Activated CD4-positive, alpha-beta memory T cell treated with anti-CD3 and anti-CD28 coated beads for 36 hours (primary cell): ENCODE measurements at regions not wholly inside any gene's neighbourhood (a gene's known extent, or its start where the extent isn't known, plus 50 kb on each side); places are given as distances from the start of the nearest gene placed in this dataset.

Source experiments
- CTCF ChIA-PET: fragments of 350-600 bp; sonication (Branson Sonifier 250); formaldehyde crosslinking; loops from one replicate; lab custom pipeline; 2021; ENCODE audit warnings: antibody characterized with exemption, inconsistent platforms; lab: Charles Lee
- POLR2A ChIA-PET: fragments of 350-600 bp; sonication (Branson Sonifier 250); formaldehyde crosslinking; loops from one replicate; lab custom pipeline; 2021; ENCODE audit warnings: antibody characterized with exemption; lab: Charles Lee
- DNase-seq: peaks from one replicate; pipeline ENCODE4 v3.0.0-alpha.2; 2020
- H3K27ac Mint-ChIP-seq: one replicate; pipeline ENCODE4 v1.8.0; 2021; ENCODE audit warnings: mixed read lengths
- H3K27me3 Mint-ChIP-seq: one replicate; pipeline ENCODE4 v1.8.0; 2021; ENCODE audit warnings: mixed read lengths
- H3K36me3 Mint-ChIP-seq: one replicate; pipeline ENCODE4 v1.8.0; 2021; ENCODE audit warnings: mixed read lengths
- H3K4me1 Mint-ChIP-seq: one replicate; pipeline ENCODE4 v1.8.0; 2021; ENCODE audit warnings: low read depth, mixed read lengths
- H3K4me3 Mint-ChIP-seq: one replicate; pipeline ENCODE4 v1.8.0; 2021; ENCODE audit warnings: mild to moderate bottlenecking, mixed read lengths
- H3K9me3 Mint-ChIP-seq: one replicate; pipeline ENCODE4 v1.8.0; 2021; ENCODE audit warnings: mixed read lengths
- intact Hi-C: fragments of 100-400 bp; cut with micrococcal nuclease; formaldehyde crosslinking; loops from one replicate; pipeline ENCODE4 v1.15.1; 2023

DNA sequence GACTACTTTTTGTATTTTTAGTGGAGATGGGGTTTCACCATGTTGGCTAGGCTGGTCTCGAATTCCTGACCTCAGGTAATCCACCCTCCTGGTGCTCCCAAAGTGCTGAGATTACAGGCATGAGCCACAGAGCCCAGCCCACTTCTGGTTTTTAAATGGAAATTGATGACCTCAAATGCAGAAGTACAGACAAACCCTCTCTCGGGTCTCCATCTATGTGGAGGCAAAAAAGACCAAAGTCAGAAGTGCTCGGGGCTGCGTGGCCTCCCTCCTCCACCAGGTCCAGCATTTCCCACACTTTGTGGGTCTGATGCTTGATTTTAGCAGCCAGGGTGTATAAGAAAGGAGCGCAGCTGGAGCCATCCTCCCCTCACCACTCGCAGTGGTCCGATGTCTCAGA, 187.3 kb upstream of the AUTS2 start:
- ChIA-PET POLR2A (no interaction called here), CTCF (no interaction called here)
- peaks cover 14% of the 10 kb centered on the region for H3K9me3 Mint-ChIP-seq
- no peaks in the 10 kb centered on the region for H3K36me3 Mint-ChIP-seq
- H3K4me1 Mint-ChIP-seq: peaks cover 2% of the 10 kb centered on the region
- no peaks in the 10 kb centered on the region for H3K27me3 Mint-ChIP-seq
- intact Hi-C loops: no loop called here
- no peak for DNase-seq
- no peak overlapping the region for H3K4me3 Mint-ChIP-seq
- H3K27ac Mint-ChIP-seq: no peak overlapping the region

DNA sequence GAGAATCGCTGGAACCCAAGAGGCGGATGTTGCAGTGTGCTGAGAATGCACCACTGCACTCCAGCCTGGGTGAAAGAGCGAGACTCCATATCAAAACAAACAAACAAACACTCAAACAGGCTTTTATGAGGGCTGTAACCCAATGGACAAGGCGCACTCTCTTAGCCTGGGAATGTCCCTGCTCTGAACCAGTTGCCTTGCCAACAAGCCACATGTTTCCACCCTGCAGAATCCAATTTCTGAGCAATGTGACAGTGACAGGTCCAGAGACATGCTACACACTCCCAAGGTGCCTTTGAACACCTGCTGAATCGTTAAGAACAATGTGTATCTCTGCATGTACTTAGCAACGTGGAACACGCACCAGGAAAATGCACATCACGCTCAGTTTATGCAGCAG, 186.8 kb upstream of the AUTS2 start:
- intact Hi-C loops: no loop called here
- Mint-ChIP-seq H3K4me1 (peaks cover 2% of the 10 kb centered on the region), H3K4me3 (no peak overlapping the region), H3K27me3 (no peaks in the 10 kb centered on the region), H3K27ac (no peak overlapping the region), H3K9me3 (peaks cover 14% of the 10 kb centered on the region), H3K36me3 (no peaks in the 10 kb centered on the region)
- CTCF ChIA-PET: no interaction called here
- no peak for DNase-seq
- POLR2A ChIA-PET: no interaction called here

DNA sequence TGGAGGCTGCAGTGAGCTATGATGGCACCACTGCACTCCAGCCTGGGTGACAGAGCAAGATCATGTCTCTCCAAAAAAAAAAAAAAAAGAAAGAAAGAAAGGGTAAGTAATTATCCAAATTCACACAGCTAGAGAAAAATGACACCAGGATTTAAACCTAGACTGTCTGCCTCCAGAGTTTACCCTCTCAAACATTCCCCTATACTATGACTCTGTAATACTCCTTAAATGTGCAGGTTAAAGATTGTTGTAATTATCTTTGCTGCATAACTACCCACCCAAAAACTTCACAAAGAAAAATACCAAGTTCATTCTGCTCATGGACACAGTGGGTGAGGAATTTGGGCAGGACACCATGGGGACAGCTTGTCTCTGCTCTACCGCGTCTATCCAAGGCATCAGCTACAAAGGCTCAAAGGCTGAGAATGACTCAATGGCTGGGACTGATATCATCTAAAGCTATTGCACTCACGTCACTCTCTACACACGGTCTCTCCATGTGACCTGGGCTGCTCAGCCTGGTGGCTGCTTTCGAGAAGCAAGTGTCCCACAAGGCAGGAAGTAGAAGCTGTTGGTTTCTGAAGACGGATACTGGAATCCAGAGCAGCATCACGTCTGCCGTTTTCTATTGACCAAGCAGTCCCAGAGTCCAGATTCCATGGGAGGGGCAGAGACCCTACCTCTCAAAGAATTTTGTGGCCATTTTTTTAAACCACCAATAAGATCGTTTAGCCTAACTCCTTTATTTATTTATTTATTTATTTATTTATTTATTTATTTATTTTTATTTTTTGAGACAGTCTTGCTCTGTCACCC, 185.7 kb upstream of the AUTS2 start:
- POLR2A ChIA-PET: no interaction called here
- Mint-ChIP-seq H3K27ac (no peak overlapping the region), H3K9me3 (peaks cover 20% of the 10 kb centered on the region), H3K27me3 (no peaks in the 10 kb centered on the region), H3K4me1 (peaks cover 2% of the 10 kb centered on the region), H3K36me3 (no peaks in the 10 kb centered on the region), H3K4me3 (no peak overlapping the region)
- CTCF ChIA-PET: no interaction called here
- intact Hi-C loops: no loop called here
- DNase-seq: peak; percentile 22

DNA sequence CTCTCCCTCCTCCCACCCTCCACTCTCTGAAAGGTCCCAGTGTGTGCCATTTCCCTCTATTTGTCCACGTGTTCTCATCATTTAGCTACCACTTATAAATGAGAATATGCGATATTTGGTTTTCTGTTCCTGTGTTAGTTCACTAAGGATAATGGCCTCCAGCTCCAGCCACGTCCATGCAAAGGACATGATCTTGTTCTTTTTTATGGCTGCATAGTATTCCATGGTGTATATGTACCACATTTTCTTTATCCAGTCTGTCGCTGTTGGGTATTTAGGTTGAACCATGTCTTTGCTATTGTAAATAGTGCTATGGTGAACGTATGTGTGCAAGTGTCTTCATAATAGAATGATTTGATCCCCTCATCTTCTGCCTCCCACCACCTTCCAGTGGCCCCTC, 183.7 kb upstream of the AUTS2 start:
- peaks cover 30% of the 10 kb centered on the region for H3K9me3 Mint-ChIP-seq
- no peak overlapping the region for H3K27ac Mint-ChIP-seq
- H3K4me1 Mint-ChIP-seq: peaks cover 2% of the 10 kb centered on the region
- CTCF ChIA-PET: no interaction called here
- no peak for DNase-seq
- H3K4me3 Mint-ChIP-seq: no peak overlapping the region
- H3K36me3 Mint-ChIP-seq: no peaks in the 10 kb centered on the region
- POLR2A ChIA-PET: no interaction called here
- intact Hi-C loops: no loop called here
- H3K27me3 Mint-ChIP-seq: no peaks in the 10 kb centered on the region

DNA sequence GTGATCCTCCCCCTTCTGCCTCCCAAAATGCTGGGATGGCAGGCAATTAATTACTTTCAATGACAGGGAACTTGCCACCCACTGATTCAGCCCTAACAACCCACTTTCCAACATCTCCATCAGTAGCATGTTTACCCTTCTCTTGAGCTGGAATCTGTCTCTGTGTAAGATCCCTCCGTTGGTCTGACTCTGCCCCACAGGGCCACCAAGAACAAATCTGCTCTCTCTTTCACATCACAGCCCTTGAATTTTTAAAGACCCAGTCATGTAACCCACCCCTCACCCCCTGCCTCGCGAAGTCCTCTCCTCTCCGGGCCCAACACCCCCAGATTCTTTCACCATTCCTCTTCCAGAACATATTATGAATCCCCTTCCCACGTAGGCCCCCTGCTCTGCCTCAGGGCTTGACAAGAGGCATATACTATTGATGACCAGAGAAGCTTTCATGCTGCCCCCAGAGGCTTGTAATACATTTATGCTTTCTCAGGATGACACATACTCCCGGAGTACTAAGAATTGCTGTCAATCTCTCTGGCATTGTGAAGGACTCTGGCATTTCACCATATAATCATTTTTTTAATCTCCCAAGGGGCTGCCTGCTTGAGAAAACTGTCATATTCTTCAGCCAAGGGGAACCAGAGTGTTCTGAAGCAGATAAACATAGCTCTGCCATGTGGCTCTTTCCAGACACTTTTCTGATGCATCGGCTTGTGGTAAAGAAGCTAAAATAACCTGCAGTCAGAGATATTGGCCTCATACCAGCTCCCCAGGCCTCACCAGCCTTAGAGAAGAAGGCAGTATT, 179.2 kb upstream of the AUTS2 start:
- intact Hi-C loops: no loop called here
- Mint-ChIP-seq H3K27ac (no peak overlapping the region), H3K4me1 (no peaks in the 10 kb centered on the region), H3K4me3 (no peak overlapping the region), H3K27me3 (no peaks in the 10 kb centered on the region), H3K36me3 (no peaks in the 10 kb centered on the region), H3K9me3 (peaks cover 27% of the 10 kb centered on the region)
- ChIA-PET CTCF (no interaction called here), POLR2A (no interaction called here)
- no peak for DNase-seq

DNA sequence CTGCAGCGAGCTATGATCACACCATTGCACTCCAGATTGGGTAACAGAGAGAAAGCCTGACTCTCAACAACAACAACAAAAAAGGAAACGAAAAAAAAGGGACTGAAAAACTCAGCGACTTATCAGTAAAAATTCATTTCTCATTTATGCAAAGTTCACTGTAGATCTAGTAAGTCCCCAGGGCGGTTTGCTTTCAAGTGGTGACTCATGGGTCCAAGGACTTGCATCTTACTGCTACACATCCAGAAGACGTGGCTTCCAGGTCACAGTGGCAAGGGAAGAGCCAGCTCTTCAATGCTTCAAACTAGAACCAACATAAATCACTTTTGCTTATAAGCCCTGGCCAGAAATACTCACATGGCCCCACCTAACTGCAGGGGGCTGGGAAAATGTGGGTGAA, 178.3 kb upstream of the AUTS2 start:
- H3K9me3 Mint-ChIP-seq: peaks cover 20% of the 10 kb centered on the region
- intact Hi-C loops: no loop called here
- no peaks in the 10 kb centered on the region for H3K4me1 Mint-ChIP-seq
- no peaks in the 10 kb centered on the region for H3K36me3 Mint-ChIP-seq
- H3K27me3 Mint-ChIP-seq: no peaks in the 10 kb centered on the region
- ChIA-PET CTCF (no interaction called here), POLR2A (no interaction called here)
- no peak overlapping the region for H3K4me3 Mint-ChIP-seq
- no peak for DNase-seq
- no peak overlapping the region for H3K27ac Mint-ChIP-seq

DNA sequence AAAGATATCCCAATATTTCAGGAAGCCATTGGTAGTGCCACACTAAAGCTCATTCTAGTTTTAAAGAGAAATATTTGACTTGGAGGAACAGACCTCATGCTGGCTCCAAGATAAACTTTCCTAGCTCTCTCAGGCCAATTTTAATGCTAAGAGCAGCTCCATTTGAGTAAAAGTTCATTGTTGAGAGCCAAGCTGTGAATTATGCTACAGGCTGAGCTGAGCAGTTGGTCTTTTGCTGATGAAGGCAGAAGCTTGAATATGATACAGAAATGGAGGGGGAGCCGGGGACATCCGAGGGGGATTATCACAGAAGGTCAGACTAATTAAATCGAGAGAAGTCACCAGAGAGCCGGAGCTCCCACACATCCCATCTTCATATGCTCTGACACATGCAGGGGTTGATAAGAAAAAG, 175.7 kb upstream of the AUTS2 start:
- Mint-ChIP-seq H3K4me3 (no peak overlapping the region), H3K36me3 (no peaks in the 10 kb centered on the region), H3K27me3 (no peaks in the 10 kb centered on the region), H3K27ac (no peak overlapping the region), H3K4me1 (no peaks in the 10 kb centered on the region), H3K9me3 (peaks cover 10% of the 10 kb centered on the region)
- CTCF ChIA-PET: no interaction called here
- DNase-seq: no peak
- intact Hi-C loops: no loop called here
- POLR2A ChIA-PET: no interaction called here

DNA sequence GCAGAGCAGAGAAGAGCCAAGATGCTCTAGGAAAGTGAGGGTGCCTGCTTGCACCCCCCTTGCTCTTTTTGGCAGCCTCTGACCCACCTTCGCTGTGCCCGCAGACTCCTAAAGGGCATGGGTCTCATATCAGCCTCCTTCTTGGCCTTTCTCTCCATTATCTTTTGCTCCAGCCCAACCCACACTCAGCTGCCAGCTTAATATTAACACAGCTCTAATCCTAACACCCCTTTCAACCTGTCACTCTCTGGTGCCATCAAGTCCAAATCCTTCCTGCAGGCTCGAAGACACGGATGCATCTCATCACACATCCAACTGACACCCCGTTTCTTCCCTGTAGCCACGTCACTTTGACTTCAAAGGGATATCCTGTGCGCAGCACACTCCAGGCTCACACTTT, 171.6 kb upstream of the AUTS2 start:
- no peak for DNase-seq
- ChIA-PET POLR2A (interaction anchor here (0.6 kb wide), 1 partner anchor 83 kb away, joined by 5 read pairs; no protein-coding TSS in a partner anchor), CTCF (no interaction called here)
- Mint-ChIP-seq H3K4me3 (no peak overlapping the region), H3K27me3 (peaks cover 2% of the 10 kb centered on the region), H3K9me3 (peaks cover 9% of the 10 kb centered on the region), H3K4me1 (no peaks in the 10 kb centered on the region), H3K36me3 (no peaks in the 10 kb centered on the region), H3K27ac (no peak overlapping the region)
- intact Hi-C loops: no loop called here

DNA sequence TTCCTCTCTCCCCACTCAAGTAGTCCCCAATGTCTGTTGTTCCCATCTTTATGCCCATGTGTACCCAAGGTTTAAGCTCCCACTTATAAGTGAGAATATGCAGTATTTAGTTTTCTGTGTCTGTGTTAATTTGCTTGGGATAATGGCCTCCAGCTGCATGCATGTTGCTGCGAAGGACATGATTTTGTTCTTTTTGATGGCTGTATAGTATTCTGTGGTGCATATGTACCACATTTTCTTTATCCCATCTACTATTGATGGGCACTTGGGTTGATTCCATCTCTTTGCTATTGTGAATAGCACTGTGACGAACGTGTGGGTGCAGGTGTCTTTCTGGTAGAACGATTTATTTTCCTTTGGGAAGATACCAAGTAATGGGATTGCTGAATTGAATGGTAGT, 170.2 kb upstream of the AUTS2 start:
- peaks cover 9% of the 10 kb centered on the region for H3K9me3 Mint-ChIP-seq
- H3K36me3 Mint-ChIP-seq: no peaks in the 10 kb centered on the region
- H3K4me3 Mint-ChIP-seq: no peak overlapping the region
- intact Hi-C loops: no loop called here
- H3K27me3 Mint-ChIP-seq: peaks cover 2% of the 10 kb centered on the region
- ChIA-PET POLR2A (no interaction called here), CTCF (no interaction called here)
- H3K27ac Mint-ChIP-seq: no peak overlapping the region
- DNase-seq: no peak
- H3K4me1 Mint-ChIP-seq: no peaks in the 10 kb centered on the region

DNA sequence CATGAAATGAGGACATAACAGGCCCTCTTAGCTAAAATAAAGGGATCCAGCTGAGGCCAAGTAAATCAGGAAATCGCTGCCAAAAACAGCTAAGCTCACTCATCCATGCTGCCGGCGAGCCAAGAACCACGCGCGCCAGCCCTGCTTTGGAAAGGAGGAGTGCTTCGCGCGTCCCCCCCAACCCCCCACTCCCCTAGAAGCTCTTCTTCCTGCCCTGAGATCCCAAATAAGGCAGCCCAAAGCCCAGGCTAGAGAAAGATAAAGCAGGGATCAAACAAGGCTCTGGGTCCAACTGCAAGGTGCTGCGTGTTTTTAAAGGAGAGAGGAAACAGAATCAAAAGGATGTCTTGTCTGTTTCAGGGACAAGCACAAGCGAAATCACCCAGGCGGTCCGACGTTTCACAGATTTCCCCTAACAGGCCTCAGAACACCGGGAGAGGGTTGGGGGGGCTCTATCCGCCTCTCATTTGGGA, 168.3 kb upstream of the AUTS2 start:
- H3K27ac Mint-ChIP-seq: no peak overlapping the region
- H3K4me3 Mint-ChIP-seq: no peak overlapping the region
- DNase-seq: no peak
- peaks cover 2% of the 10 kb centered on the region for H3K27me3 Mint-ChIP-seq
- no peaks in the 10 kb centered on the region for H3K4me1 Mint-ChIP-seq
- POLR2A ChIA-PET: no interaction called here
- peaks cover 13% of the 10 kb centered on the region for H3K9me3 Mint-ChIP-seq
- H3K36me3 Mint-ChIP-seq: no peaks in the 10 kb centered on the region
- intact Hi-C loops: no loop called here
- CTCF ChIA-PET: no interaction called here

DNA sequence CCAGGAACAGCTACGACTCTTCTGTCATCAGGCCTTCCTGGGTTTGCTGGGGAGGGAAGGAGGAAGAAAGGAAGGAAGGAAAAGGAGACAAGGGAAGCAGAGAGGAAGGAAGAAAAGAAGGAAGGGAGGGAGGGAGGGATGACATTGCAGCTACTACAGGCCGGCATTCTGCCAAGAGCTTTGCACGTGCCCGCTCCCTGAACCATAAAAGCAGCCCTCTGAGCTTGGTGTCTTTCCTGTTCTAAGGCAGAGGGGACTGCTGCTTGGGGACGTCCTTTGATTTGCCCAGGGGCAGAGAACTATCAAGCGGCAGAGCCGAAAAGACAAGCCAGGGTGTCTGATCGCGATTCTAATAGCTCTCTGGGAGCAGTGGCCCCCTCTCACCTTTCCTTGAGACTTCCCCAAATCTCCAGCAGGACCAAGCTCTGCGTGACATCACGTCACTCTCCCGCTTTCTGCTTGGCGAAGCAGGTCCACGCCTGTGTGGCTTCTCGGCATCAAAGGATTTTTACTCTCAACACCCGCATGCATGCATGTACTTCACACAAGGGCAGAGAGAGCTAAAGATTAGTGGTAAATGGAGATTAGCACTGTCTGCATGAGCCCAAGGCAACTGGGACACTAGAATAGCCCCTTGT, 167.8 kb upstream of the AUTS2 start:
- H3K4me1 Mint-ChIP-seq: no peaks in the 10 kb centered on the region
- DNase-seq: no peak
- H3K9me3 Mint-ChIP-seq: peaks cover 13% of the 10 kb centered on the region
- H3K27ac Mint-ChIP-seq: no peak overlapping the region
- CTCF ChIA-PET: no interaction called here
- POLR2A ChIA-PET: no interaction called here
- H3K27me3 Mint-ChIP-seq: peaks cover 2% of the 10 kb centered on the region
- no peak overlapping the region for H3K4me3 Mint-ChIP-seq
- intact Hi-C loops: no loop called here
- H3K36me3 Mint-ChIP-seq: no peaks in the 10 kb centered on the region

DNA sequence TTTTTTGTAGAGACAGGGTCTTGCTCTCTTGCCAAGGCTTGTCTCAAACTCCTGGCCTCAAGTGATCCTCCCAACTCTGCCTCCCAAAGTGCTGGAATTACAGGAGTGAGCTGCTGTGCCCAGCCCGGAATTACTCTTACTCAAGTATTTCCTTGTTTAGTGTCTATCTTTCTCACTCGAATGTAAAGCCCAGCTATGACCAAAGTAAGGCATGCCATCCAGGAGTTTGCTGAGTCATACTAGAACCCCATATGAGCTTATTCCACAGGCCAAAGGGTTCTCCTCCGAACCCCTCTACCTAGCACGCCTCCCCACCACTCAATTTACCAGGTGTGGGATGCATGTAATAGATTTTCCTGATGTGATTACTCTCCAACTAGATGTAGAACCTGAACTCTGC, 166.6 kb upstream of the AUTS2 start:
- POLR2A ChIA-PET: no interaction called here
- Mint-ChIP-seq H3K27me3 (peaks cover 2% of the 10 kb centered on the region), H3K4me1 (no peaks in the 10 kb centered on the region), H3K36me3 (no peaks in the 10 kb centered on the region), H3K9me3 (peaks cover 16% of the 10 kb centered on the region), H3K4me3 (no peak overlapping the region), H3K27ac (no peak overlapping the region)
- intact Hi-C loops: no loop called here
- DNase-seq: no peak
- CTCF ChIA-PET: no interaction called here
